MCF 10A (cell line): ENCODE measurements at regions not wholly inside any gene's neighbourhood (a gene's known extent, or its start where the extent isn't known, plus 50 kb on each side); places are given as distances from the start of the nearest gene placed in this dataset.

Source experiments
- BruUV-seq: library from RNA; stranded (reverse); fragments of 400-500 nt; replicated peaks from 2 replicates; lab custom pipeline; 2021; lab: Mats Ljungman, UMichigan
- CTCF ChIA-PET: fragments of 300-600 bp; sonication (Branson Sonifier 250); formaldehyde crosslinking; extraction: SDS; loops from one replicate; lab custom pipeline; 2021; ENCODE audit warnings: antibody characterized with exemption, inconsistent platforms; lab: Yijun Ruan, JAX
- POLR2A ChIA-PET: fragments of 300-600, 350-650 bp; sonication (Branson Sonifier 250); formaldehyde crosslinking; extraction: SDS; loops from one replicate; lab custom pipeline; 2020; ENCODE audit warnings: antibody characterized with exemption, inconsistent platforms; lab: Yijun Ruan, JAX
- DNase-seq: peaks from one replicate; pipeline ENCODE4 v3.0.0-alpha.2; 2018; ENCODE audit not compliant: unreplicated experiment
- H3K27ac Mint-ChIP-seq: one replicate; pipeline ENCODE4 v1.8.0; 2022; ENCODE audit warnings: mild to moderate bottlenecking, low read depth, mixed read lengths; ENCODE audit not compliant: unreplicated experiment
- H3K27me3 Mint-ChIP-seq: one replicate; pipeline ENCODE4 v1.8.0; 2022; ENCODE audit warnings: mixed read lengths; ENCODE audit not compliant: insufficient read depth, unreplicated experiment
- H3K36me3 Mint-ChIP-seq: one replicate; pipeline ENCODE4 v1.8.0; 2022; ENCODE audit warnings: mild to moderate bottlenecking, moderate library complexity, mixed read lengths; ENCODE audit not compliant: insufficient read depth, unreplicated experiment
- H3K4me1 Mint-ChIP-seq: one replicate; pipeline ENCODE4 v1.8.0; 2022; ENCODE audit warnings: mixed read lengths; ENCODE audit not compliant: insufficient read depth, unreplicated experiment
- H3K4me3 Mint-ChIP-seq: one replicate; pipeline ENCODE4 v1.8.0; 2022; ENCODE audit warnings: mild to moderate bottlenecking, moderate library complexity, mixed read lengths; ENCODE audit not compliant: unreplicated experiment
- H3K9me3 Mint-ChIP-seq: one replicate; pipeline ENCODE4 v1.8.0; 2022; ENCODE audit warnings: mixed read lengths; ENCODE audit not compliant: unreplicated experiment
- intact Hi-C: fragments of 100-400 bp; cut with micrococcal nuclease; formaldehyde crosslinking; loops from 2 replicates; pipeline ENCODE4 v1.14.1; 2022
- TF ChIP-seq, protein P1 (sequence below): fragments of 200-600 bp; IDR thresholded peaks from one replicate; pipeline ENCODE4 v1.8.0; 2022; ENCODE audit warnings: antibody characterized with exemption, mild to moderate bottlenecking; ENCODE audit not compliant: unreplicated experiment

DNA sequence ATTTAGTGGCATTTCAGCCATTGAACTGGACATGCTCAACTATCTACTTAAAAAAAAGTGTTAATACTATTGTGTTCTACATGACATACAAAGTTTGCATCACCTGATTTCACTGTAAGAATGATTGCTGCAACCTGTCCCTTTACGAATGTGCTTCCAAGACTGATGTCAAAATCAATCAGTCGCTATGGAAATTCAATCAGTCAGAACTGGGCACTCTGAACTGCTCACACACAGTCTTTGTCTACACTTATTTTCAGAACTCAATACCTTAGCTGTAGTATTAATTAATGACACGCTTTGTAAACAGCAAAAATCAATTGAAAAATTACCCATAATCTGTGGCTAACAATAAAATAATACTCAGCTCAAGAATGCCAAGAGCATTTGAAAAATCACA is 70.3 kb upstream of the KLHL29 start:
- CTCF ChIA-PET: no interaction called here
- POLR2A ChIA-PET: no interaction called here
- BruUV-seq: no TSS peak

GRCh38 chr2:23320058-23320457 is 64.9 kb upstream of the KLHL29 start:
- no peak for DNase-seq
- TF ChIP-seq, protein P1, sequence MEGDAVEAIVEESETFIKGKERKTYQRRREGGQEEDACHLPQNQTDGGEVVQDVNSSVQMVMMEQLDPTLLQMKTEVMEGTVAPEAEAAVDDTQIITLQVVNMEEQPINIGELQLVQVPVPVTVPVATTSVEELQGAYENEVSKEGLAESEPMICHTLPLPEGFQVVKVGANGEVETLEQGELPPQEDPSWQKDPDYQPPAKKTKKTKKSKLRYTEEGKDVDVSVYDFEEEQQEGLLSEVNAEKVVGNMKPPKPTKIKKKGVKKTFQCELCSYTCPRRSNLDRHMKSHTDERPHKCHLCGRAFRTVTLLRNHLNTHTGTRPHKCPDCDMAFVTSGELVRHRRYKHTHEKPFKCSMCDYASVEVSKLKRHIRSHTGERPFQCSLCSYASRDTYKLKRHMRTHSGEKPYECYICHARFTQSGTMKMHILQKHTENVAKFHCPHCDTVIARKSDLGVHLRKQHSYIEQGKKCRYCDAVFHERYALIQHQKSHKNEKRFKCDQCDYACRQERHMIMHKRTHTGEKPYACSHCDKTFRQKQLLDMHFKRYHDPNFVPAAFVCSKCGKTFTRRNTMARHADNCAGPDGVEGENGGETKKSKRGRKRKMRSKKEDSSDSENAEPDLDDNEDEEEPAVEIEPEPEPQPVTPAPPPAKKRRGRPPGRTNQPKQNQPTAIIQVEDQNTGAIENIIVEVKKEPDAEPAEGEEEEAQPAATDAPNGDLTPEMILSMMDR: no peak
- intact Hi-C loops: no loop called here
- Mint-ChIP-seq H3K36me3 (peaks cover 1% of the 10 kb centered on the region), H3K4me1 (no peaks in the 10 kb centered on the region), H3K27ac (no peak overlapping the region), H3K9me3 (no peaks in the 10 kb centered on the region), H3K27me3 (peaks cover 77% of the 10 kb centered on the region), H3K4me3 (no peak overlapping the region)
- ChIA-PET CTCF (no interaction called here), POLR2A (interaction anchor here (0.7 kb wide), 1 partner anchor 169 kb away, joined by 3 read pairs; no protein-coding TSS in a partner anchor)
- no TSS peak for BruUV-seq

More for the DNA sequence above, 70.3 kb upstream of the KLHL29 start:
- Mint-ChIP-seq H3K4me3 (no peak overlapping the region), H3K36me3 (peaks cover 6% of the 10 kb centered on the region), H3K4me1 (no peaks in the 10 kb centered on the region), H3K27me3 (peaks cover 65% of the 10 kb centered on the region), H3K9me3 (no peaks in the 10 kb centered on the region), H3K27ac (no peak overlapping the region)
- TF ChIP-seq, protein P1: no peak
- DNase-seq: no peak
- intact Hi-C loops: no loop called here

- Mint-ChIP-seq H3K27ac (no peak overlapping the region), H3K36me3 (no peaks in the 10 kb centered on the region), H3K4me3 (no peak overlapping the region), H3K4me1 (no peaks in the 10 kb centered on the region), H3K27me3 (peaks cover 77% of the 10 kb centered on the region), H3K9me3 (no peaks in the 10 kb centered on the region)
- DNase-seq: no peak
- TF ChIP-seq, protein P1: no peak
- POLR2A ChIA-PET: no interaction called here
- no TSS peak for BruUV-seq
- CTCF ChIA-PET: no interaction called here
- intact Hi-C loops: no loop called here
Measured at GRCh38 chr2:23321751-23322150, 63.2 kb upstream of the KLHL29 start.

DNA sequence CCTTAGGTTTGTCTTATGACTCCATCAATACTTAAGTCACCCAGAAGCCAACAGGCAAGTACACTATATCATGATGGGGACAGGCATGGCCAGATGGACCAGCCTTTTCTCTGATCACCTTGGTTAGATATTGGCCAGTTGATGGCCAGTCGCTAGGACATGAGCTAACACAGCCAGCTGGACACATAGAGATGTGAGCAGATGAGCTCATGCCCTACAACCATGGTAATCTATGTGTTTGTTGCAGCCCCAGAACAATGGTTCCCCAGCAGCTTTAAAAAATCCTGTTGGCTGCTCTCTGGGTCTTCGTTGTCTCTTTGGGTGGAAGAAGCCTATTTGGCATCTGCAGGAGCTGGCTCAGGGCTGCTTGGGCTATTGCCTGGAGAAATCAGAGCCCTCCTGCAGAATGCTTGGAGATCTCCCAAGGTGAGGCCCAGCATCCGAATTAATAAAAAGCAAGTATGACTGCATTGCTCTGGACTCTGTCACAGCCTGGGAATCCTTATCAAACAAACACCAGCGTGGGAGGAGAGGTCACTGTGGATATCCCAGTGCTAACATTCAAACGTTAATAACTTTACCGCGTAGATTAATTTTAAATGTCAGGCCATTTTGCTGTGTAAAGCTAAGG is 62.3 kb upstream of the KLHL29 start:
- intact Hi-C loops: no loop called here
- no peaks in the 10 kb centered on the region for H3K36me3 Mint-ChIP-seq
- H3K9me3 Mint-ChIP-seq: no peaks in the 10 kb centered on the region
- no TSS peak for BruUV-seq
- ChIA-PET POLR2A (no interaction called here), CTCF (no interaction called here)
- H3K27ac Mint-ChIP-seq: no peak overlapping the region
- H3K4me1 Mint-ChIP-seq: no peaks in the 10 kb centered on the region
- H3K27me3 Mint-ChIP-seq: peaks cover 77% of the 10 kb centered on the region
- DNase-seq: no peak
- no peak overlapping the region for H3K4me3 Mint-ChIP-seq
- TF ChIP-seq, protein P1: no peak
